Fibroblast of lung (primary cell): ENCODE measurements at regions not wholly inside any gene's neighbourhood (a gene's known extent, or its start where the extent isn't known, plus 50 kb on each side); places are given as distances from the start of the nearest gene placed in this dataset.

Experiments
- CTCF ChIP-seq, 2 donors: IDR thresholded peaks in 1 of 2; conservative IDR thresholded peaks in 1 of 2; 1 replicate in 1 of 2; 2 replicates in 1 of 2; pipeline ENCODE4 v1.5.1; 2011 to 2012; ENCODE audit warnings: low read length in 2 of 2, control low read depth in 1 of 2, inconsistent platforms in 1 of 2, low read depth in 1 of 2, mild to moderate bottlenecking in 1 of 2
- EZH2 ChIP-seq: IDR thresholded peaks from 2 replicates; pipeline ENCODE4 v1.5.1; 2012; ENCODE audit warnings: low read length, control low read depth, mild to moderate bottlenecking; ENCODE audit errors: missing control alignments

- TF ChIP-seq CTCF (conservative IDR thresholded peaks at IDR 0.05 in 1 of 2, IDR thresholded peaks at IDR 0.05 in 1 of 2; ENCODE audit: low read depth in 1 of 2, low read length in 2 of 2) = no peak
- TF ChIP-seq EZH2 = no peak
These were observed 131.2 kb downstream of the URB2 start for GRCh38 chr1:229757226-229757625.
